PC-9 (cell line): ENCODE measurements at regions not wholly inside any gene's neighbourhood (a gene's known extent, or its start where the extent isn't known, plus 50 kb on each side); places are given as distances from the start of the nearest gene placed in this dataset.

Source experiments
- EZH2 ChIP-seq: fragments of 200-600 bp; sonication (generic); IDR thresholded peaks from 2 replicates; pipeline ENCODE4 v1.8.0; 2017; ENCODE audit warnings: antibody characterized with exemption, low read depth
- TF ChIP-seq, protein P1 (sequence below): fragments of 200-600 bp; sonication (generic); conservative IDR thresholded peaks from 2 replicates; pipeline ENCODE4 v1.6.1; 2017; ENCODE audit warnings: mixed run types, antibody characterized with exemption, mild to moderate bottlenecking, moderate library complexity

- TF ChIP-seq, protein P1, sequence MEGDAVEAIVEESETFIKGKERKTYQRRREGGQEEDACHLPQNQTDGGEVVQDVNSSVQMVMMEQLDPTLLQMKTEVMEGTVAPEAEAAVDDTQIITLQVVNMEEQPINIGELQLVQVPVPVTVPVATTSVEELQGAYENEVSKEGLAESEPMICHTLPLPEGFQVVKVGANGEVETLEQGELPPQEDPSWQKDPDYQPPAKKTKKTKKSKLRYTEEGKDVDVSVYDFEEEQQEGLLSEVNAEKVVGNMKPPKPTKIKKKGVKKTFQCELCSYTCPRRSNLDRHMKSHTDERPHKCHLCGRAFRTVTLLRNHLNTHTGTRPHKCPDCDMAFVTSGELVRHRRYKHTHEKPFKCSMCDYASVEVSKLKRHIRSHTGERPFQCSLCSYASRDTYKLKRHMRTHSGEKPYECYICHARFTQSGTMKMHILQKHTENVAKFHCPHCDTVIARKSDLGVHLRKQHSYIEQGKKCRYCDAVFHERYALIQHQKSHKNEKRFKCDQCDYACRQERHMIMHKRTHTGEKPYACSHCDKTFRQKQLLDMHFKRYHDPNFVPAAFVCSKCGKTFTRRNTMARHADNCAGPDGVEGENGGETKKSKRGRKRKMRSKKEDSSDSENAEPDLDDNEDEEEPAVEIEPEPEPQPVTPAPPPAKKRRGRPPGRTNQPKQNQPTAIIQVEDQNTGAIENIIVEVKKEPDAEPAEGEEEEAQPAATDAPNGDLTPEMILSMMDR: no peak
- TF ChIP-seq EZH2: no peak
Observed at GRCh38 chr3:148190441-148190990, 507.2 kb upstream of the AGTR1 start.
